ENCODE measurements at regions not wholly inside any gene's neighbourhood (a gene's known extent, or its start where the extent isn't known, plus 50 kb on each side); places are given as distances from the start of the nearest gene placed in this dataset.

DNA sequence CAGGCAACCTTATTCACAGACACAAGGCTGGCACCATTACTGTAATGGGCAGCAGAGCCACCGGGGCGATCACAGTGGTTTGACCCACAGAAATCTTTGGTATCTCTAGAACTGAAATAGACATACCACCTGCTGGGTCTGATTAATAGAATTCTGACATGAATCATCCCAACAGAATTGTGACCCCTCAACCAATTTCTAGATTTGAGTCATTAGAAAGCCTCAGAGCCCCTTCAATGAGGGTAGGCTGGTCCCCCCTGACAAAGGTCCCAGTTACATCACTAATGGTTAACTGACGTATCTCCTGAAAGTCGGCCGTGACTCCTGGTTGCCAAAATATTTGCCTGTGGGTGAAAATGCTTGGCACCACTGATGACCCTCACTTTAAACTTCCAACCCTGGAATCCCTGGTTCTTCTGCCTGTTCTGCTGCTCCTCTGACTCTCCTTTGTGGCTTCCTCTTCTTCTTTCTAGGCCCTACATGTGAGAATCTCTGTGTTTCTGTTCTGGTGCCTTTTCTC, 124.9 kb upstream of the ARID1B start:
- intact Hi-C loops (cut with DNase I; ENCODE audit: low total_unique reads), result no loop called here
- H3K27ac ChIP-seq, result no peak overlapping the region
- TF ChIP-seq POLR2AphosphoS5 (IDR thresholded peaks at IDR 0.05) (no peak), POLR2A (IDR thresholded peaks at IDR 0.05) (no peak)
- TF ChIP-seq, protein P1, sequence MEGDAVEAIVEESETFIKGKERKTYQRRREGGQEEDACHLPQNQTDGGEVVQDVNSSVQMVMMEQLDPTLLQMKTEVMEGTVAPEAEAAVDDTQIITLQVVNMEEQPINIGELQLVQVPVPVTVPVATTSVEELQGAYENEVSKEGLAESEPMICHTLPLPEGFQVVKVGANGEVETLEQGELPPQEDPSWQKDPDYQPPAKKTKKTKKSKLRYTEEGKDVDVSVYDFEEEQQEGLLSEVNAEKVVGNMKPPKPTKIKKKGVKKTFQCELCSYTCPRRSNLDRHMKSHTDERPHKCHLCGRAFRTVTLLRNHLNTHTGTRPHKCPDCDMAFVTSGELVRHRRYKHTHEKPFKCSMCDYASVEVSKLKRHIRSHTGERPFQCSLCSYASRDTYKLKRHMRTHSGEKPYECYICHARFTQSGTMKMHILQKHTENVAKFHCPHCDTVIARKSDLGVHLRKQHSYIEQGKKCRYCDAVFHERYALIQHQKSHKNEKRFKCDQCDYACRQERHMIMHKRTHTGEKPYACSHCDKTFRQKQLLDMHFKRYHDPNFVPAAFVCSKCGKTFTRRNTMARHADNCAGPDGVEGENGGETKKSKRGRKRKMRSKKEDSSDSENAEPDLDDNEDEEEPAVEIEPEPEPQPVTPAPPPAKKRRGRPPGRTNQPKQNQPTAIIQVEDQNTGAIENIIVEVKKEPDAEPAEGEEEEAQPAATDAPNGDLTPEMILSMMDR (IDR thresholded peaks at IDR 0.05), result no peak
- H3K4me3 ChIP-seq, result no peak overlapping the region
- H3K9me3 ChIP-seq, result peaks cover 0 to 4% of the 10 kb centered on the region in 2 donors
- H3K36me3 ChIP-seq, result no peaks in the 10 kb centered on the region
- no peaks in the 10 kb centered on the region for H3K4me1 ChIP-seq
- DNase-seq (ENCODE audit: low spot score in 2 of 2), result no peak
- no peaks in the 10 kb centered on the region for H3K27me3 ChIP-seq

DNA sequence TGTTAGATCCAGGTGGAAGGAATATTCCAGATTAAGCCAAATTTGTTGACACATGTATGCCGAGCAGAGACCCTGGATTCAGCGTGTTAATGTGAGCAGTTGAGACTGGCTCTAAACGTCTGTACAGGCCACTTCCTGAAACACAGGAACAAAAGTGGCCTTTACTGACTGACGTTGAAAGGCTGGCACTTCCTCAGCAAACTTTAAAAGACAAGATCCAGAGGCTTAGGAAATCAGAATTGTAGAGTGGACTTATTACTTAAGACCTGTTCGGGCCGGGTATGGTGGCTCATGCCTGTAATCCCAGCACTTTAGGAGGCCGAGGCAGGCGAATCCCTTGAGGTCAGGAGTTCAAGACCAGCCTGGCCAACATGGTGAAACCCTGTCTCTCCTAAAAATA, 125.7 kb upstream of the ARID1B start:
- TF ChIP-seq POLR2AphosphoS5 (IDR thresholded peaks at IDR 0.05), result no peak
- no peak for TF ChIP-seq POLR2A (IDR thresholded peaks at IDR 0.05)
- TF ChIP-seq, protein P1 (IDR thresholded peaks at IDR 0.05), result no peak
- intact Hi-C loops (cut with DNase I; ENCODE audit: low total_unique reads), result no loop called here

DNA sequence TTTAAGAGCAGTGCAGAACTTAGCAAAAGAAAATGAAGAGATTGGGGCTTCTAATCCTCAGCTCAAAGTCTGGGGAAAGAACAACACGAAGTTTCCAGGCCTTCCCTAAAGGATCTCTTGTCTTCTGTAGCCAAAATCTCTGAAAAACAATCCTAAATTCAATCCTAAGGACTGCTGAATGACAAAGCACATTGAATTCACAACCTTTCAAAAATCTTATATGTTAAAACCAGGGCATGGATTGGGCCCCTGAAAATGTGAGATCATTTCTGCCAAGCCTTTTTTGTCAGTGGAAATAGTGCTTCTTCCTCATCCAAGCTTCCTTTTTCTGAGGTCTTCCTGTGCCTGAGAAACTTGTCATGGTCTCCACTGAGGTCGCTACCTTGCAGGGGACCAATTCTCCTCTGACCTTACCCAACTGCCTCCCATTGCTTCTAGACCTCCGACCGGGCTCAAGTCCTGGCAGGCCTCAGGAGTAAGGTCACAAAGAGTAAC, 126.2 kb upstream of the ARID1B start:
- peaks cover 0 to 4% of the 10 kb centered on the region in 2 donors for H3K9me3 ChIP-seq

More for the DNA sequence above, 125.7 kb upstream of the ARID1B start:
- H3K27ac ChIP-seq, result no peak overlapping the region
- H3K27me3 ChIP-seq, result no peaks in the 10 kb centered on the region
- no peaks in the 10 kb centered on the region for H3K36me3 ChIP-seq
- no peak overlapping the region for H3K4me3 ChIP-seq
- no peaks in the 10 kb centered on the region for H3K4me1 ChIP-seq
- H3K9me3 ChIP-seq, result peaks cover 0 to 4% of the 10 kb centered on the region in 2 donors
- no peak for DNase-seq (ENCODE audit: low spot score in 2 of 2)

DNA sequence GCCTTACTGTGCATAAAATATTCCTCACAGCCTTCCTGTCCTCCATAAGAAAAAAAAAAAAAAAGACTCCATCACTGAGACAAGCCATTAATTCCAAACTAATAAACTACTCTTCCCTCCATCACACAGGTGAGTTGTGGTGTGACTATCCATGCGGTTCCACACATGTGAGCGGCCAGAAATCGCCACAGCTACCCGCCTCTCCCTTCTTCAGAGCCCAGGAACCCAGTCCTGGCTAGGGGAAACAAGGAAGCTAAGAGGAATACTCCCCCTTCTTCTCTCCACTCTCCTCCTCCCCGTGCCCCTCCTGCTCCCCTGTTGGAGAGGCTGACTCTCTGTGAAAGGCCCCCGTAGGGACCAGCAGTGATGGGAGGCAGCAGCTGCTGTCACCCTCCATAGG, 128.6 kb upstream of the ARID1B start:
- Histone ChIP-seq H3K9me3 (peaks cover 0 to 4% of the 10 kb centered on the region in 2 donors), H3K36me3 (no peaks in the 10 kb centered on the region), H3K27me3 (no peaks in the 10 kb centered on the region), H3K4me3 (no peak overlapping the region), H3K27ac (no peak overlapping the region), H3K4me1 (no peaks in the 10 kb centered on the region)
- DNase-seq (ENCODE audit: low spot score in 2 of 2), result no peak
- intact Hi-C loops (cut with DNase I; ENCODE audit: low total_unique reads), result no loop called here
- TF ChIP-seq POLR2A (IDR thresholded peaks at IDR 0.05), result no peak
- TF ChIP-seq, protein P1 (IDR thresholded peaks at IDR 0.05), result no peak
- TF ChIP-seq POLR2AphosphoS5 (IDR thresholded peaks at IDR 0.05), result no peak

More for the DNA sequence above, 126.2 kb upstream of the ARID1B start:
- no peak for DNase-seq (ENCODE audit: low spot score in 2 of 2)
- H3K27ac ChIP-seq, result no peak overlapping the region
- H3K27me3 ChIP-seq, result no peaks in the 10 kb centered on the region
- TF ChIP-seq POLR2AphosphoS5 (IDR thresholded peaks at IDR 0.05) (no peak), POLR2A (IDR thresholded peaks at IDR 0.05) (no peak)
- TF ChIP-seq, protein P1 (IDR thresholded peaks at IDR 0.05), result no peak
- intact Hi-C loops (cut with DNase I; ENCODE audit: low total_unique reads), result no loop called here
- H3K4me1 ChIP-seq, result no peaks in the 10 kb centered on the region
- H3K36me3 ChIP-seq, result no peaks in the 10 kb centered on the region
- H3K4me3 ChIP-seq, result no peak overlapping the region

DNA sequence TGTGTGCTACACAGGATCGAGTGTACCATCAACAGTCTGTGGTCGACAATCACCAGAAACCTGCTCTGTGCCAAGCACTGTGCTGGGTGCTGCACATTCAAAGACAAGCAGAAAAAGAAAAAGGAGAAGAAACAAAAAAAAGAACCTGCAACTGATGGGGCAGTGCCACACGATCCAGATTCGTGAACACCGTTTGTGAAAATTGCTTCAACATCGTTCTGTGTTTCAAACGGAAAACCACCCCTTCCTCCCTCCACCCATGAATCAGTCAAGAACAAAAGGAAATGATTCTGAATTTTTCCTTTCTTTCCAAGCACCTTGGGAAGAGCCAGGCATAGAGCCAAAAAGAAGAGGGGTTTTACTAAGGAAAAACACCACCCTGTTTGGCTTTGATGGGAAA, 129.2 kb upstream of the ARID1B start:
- Histone ChIP-seq H3K27me3 (no peaks in the 10 kb centered on the region), H3K9me3 (peaks cover 0 to 4% of the 10 kb centered on the region in 2 donors), H3K4me1 (no peaks in the 10 kb centered on the region), H3K27ac (no peak overlapping the region), H3K4me3 (no peak overlapping the region), H3K36me3 (no peaks in the 10 kb centered on the region)
- no peak for DNase-seq (ENCODE audit: low spot score in 2 of 2)
- no peak for TF ChIP-seq POLR2AphosphoS5 (IDR thresholded peaks at IDR 0.05)
- TF ChIP-seq, protein P1 (IDR thresholded peaks at IDR 0.05), result no peak
- no peak for TF ChIP-seq POLR2A (IDR thresholded peaks at IDR 0.05)
- intact Hi-C loops (cut with DNase I; ENCODE audit: low total_unique reads), result no loop called here

Measured in breast epithelium (tissue), 4 donors.